GM12873 (cell line): ENCODE measurements at regions not wholly inside any gene's neighbourhood (a gene's known extent, or its start where the extent isn't known, plus 50 kb on each side); places are given as distances from the start of the nearest gene placed in this dataset.
A peak's percentile ranks its signal among the peaks of the same experiment; 100 is the strongest.

Experiments used
- TF ChIP-seq, protein P1 (sequence below): IDR thresholded peaks from 2 replicates; pipeline ENCODE4 v1.5.1; 2012; ENCODE audit warnings: low read depth, mild to moderate bottlenecking, moderate library complexity, low read length, control low read depth; ENCODE audit not compliant: insufficient read depth; ENCODE audit errors: missing control alignments

DNA sequence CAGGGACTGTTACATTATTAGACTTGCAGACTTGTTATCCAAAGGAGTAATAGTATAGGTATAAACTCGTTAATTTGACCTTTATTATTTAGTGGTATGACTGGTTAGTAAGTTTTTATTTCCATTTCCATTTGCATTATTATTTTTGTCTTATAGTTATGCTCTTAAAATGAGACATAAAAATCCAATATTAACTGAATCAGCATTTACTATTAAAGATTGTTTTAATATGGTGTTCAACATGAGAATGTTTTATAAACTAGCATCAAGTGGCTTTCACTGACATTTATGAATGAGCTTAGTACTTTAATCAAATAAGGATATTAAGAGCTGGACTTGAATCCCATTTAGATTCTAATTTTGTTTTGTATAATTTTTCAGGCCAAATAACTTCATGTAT lies 228.1 kb upstream of the HAND2 start:
- TF ChIP-seq, protein P1, sequence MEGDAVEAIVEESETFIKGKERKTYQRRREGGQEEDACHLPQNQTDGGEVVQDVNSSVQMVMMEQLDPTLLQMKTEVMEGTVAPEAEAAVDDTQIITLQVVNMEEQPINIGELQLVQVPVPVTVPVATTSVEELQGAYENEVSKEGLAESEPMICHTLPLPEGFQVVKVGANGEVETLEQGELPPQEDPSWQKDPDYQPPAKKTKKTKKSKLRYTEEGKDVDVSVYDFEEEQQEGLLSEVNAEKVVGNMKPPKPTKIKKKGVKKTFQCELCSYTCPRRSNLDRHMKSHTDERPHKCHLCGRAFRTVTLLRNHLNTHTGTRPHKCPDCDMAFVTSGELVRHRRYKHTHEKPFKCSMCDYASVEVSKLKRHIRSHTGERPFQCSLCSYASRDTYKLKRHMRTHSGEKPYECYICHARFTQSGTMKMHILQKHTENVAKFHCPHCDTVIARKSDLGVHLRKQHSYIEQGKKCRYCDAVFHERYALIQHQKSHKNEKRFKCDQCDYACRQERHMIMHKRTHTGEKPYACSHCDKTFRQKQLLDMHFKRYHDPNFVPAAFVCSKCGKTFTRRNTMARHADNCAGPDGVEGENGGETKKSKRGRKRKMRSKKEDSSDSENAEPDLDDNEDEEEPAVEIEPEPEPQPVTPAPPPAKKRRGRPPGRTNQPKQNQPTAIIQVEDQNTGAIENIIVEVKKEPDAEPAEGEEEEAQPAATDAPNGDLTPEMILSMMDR: no peak

DNA sequence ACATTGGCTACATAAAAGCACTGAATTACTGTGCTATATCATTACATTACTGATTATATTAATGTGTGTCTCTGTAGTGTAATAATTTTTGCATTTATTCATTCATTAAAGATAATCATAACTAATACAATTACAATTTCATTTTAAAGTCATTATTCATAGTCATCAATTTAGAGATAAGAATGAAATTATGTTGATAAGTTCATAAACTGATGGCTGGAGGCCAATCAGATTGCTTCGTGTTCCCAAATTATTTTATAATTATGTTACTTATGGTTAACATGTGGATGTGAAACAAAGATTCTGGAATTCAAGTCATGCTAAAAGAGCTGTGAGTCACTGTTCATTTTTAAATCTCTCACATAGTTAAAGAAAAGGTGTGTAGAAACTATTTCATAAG lies 223.4 kb upstream of the HAND2 start:
- TF ChIP-seq, protein P1: no peak

DNA sequence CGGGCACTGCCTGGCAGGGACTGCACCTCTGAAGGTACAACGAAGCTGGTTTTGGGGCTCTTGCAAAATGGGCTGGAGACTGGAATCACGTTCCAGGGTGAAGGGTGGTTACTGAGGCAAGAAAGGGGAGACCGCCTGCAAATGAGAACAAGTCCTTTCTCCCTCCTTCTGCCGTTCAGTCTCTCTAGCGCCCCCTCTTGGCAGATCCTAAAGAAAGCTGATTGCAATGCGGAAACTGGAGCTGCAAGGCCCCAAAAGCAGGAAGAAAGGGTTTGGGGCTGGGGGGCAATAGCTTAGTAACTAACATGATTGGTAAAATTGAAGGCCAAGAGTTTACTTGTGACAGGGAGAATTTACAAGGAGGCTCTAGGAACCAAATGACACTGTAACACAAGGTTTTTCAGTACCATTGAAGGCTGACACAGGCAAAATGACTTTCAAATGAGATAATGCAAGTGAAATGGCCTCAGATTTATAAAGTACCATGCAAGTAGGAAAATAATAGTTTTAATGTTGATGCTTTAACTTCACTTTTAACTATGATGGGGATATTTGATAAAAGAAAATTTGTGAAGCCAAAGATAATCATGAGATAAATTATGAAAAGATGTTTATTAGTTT lies 222.7 kb upstream of the HAND2 start:
- TF ChIP-seq, protein P1: peak; percentile 80

DNA sequence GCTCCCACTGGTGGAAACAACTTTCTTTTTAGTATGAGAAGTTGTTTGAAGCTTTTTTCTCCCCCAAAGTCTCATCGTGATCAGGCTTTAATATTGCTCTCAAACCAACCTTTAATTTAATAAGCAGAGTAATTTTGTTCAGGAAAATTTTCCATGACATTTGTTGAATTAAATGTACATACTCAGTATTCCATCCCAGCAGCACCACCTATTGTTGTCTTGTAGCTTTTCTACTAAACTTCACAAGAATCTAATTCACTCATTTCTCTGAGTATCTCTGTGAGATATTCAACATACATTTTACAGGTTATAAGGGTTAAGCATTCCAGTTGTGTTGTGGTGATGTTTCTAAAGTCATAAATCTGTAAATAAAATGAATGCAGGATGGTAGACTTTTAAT lies 218.3 kb upstream of the HAND2 start:
- TF ChIP-seq, protein P1: no peak

DNA sequence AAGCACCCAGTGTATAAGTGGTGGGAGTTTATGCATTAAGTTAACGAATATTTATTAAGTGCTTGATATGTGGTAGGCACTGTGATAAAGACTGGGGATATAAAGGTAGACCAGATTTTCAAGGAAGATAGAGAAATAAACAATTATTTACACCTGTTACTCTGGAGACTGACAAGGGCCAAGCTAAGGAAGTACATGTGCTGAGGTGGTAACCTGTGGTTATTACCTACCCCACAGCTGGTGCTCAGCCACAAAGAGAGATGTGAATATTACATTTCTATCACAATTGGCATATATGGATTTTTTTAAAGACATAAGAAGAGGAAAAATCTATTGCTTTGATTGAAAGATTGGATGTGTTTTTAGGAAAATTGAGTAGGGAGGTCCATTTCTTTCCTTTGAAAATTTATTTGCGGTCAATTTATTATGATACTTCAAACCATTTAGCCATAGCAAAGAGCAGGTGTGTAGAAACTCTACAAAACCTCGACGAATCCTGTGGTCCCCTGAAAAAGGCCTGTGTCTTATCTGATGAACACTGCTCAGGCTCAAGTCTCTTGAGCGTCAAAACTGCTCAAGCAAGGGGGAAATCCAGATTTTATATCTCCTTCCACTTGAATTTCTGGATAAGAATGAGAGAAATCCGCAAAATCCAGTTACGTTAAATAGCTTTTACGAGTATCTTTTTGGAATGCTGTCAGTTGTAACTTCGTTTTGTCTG lies 217.7 kb upstream of the HAND2 start:
- TF ChIP-seq, protein P1: no peak

DNA sequence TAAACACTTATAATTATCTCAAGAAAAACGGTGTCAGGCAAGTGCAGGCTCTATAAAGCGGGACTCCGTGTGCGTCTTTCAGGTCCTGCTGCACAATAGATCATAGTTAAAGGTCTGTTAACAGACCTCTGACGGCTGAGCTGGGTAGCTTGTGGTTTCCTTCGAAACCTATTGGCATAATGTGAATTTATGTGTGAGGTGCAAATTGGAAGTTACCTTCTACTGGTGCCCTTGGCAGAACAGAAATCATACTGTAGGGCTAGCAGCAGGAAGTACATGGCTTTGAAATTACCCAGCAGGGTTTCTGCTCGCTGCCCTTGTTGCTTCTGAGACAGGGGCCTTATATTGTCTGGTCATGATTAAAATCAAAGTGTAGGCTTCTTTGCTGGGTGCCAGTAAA lies 216.4 kb upstream of the HAND2 start:
- TF ChIP-seq, protein P1: no peak

DNA sequence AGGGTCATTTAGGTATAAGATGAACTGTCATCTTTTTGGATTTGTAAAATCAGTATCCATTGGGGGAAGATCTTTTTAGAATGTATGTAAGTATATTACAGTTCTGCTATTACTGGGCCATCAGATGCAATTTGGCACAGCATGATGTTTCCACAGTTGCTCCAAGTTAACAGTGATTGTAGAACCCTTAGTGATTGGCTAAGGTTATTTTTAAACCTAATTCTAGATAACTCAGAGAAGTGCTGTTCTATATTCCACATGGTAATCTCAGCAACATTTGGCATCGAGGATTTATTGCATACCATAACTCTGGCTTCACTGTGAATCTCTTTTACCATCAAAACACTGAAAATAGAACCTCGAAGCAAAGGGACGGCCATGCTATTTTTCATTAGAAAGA lies 215.7 kb upstream of the HAND2 start:
- TF ChIP-seq, protein P1: no peak
